Thyroid gland (tissue), 4 donors: ENCODE measurements at regions not wholly inside any gene's neighbourhood (a gene's known extent, or its start where the extent isn't known, plus 50 kb on each side); places are given as distances from the start of the nearest gene placed in this dataset.

Source experiments
- CTCF ChIP-seq, 6 experiments: fragments of 200-600 bp in 3 of 6; fragments of 450-650 bp in 3 of 6; sonication (generic) in 3 of 6; IDR thresholded peaks; one replicate each; pipeline ENCODE4 v1.5.1; 2016 to 2019; ENCODE audit warnings: antibody characterized with exemption in 6 of 6, mild to moderate bottlenecking in 2 of 6, inconsistent platforms in 1 of 6, moderate library complexity in 1 of 6
- POLR2A ChIP-seq, 2 donors: fragments of 450-650 bp; IDR thresholded peaks; one replicate each; pipeline ENCODE4 v1.6.1; 2017; ENCODE audit warnings: antibody characterized with exemption in 2 of 2, mild to moderate bottlenecking in 2 of 2, moderate library complexity in 1 of 2

GRCh38 chr4:186827534-186827897, 103.9 kb upstream of the FAT1 start:
- TF ChIP-seq CTCF (IDR thresholded peaks at IDR 0.05) (no peak), POLR2A (IDR thresholded peaks at IDR 0.05) (no peak)
